H1 (cell line): ENCODE measurements at regions not wholly inside any gene's neighbourhood (a gene's known extent, or its start where the extent isn't known, plus 50 kb on each side); places are given as distances from the start of the nearest gene placed in this dataset.

ENCODE experiments used
- CTCF ChIA-PET: fragments of 300-600 bp; sonication (Branson Sonifier 250); formaldehyde crosslinking; loops from one replicate; lab custom pipeline; 2021; ENCODE audit not compliant: partially characterized antibody; lab: Charles Lee
- POLR2A ChIA-PET: fragments of 300-600 bp; sonication (Branson Sonifier 250); formaldehyde crosslinking; loops from one replicate; lab custom pipeline; 2021; ENCODE audit warnings: inconsistent platforms; ENCODE audit not compliant: partially characterized antibody; lab: Charles Lee
- DNase-seq, 2 experiments: peaks; one replicate each; pipeline versions ENCODE4 v3.0.0 to v3.0.0-alpha.2; 2010 to 2022; ENCODE audit warnings: low spot score in 2 of 2, low read depth in 1 of 2, mixed read lengths in 1 of 2
- FAIRE-seq: peaks from 2 replicates; lab custom pipeline; 2011; peaks lifted over from hg19 to GRCh38; lab: Jason Lieb, UNC
- H2AFZ ChIP-seq: 2 replicates; pipeline ENCODE4 v1.8.1; 2012; ENCODE audit warnings: low read length, inconsistent platforms
- H2AK5ac ChIP-seq: 2 replicates; pipeline ENCODE4 v1.6.1; 2013; ENCODE audit warnings: low read depth, low read length
- H2BK120ac ChIP-seq: replicated peaks from 2 replicates; pipeline ENCODE3; 2013; ENCODE audit warnings: low read depth, low read length, inconsistent platforms
- H2BK12ac ChIP-seq: 2 replicates; pipeline ENCODE4 v1.6.1; 2013; ENCODE audit warnings: low read depth, low read length
- H2BK15ac ChIP-seq: 2 replicates; pipeline ENCODE4 v1.6.1; 2013; ENCODE audit warnings: low read length
- H2BK20ac ChIP-seq: 2 replicates; pipeline ENCODE4 v1.6.1; 2013; ENCODE audit warnings: low read length
- H2BK5ac ChIP-seq: 2 replicates; pipeline ENCODE4 v1.6.1; 2013; ENCODE audit warnings: low read depth, low read length
- H3K14ac ChIP-seq: 2 replicates; pipeline ENCODE4 v1.6.1; 2013; ENCODE audit warnings: inconsistent platforms; ENCODE audit not compliant: insufficient read length
- H3K18ac ChIP-seq: 2 replicates; pipeline ENCODE4 v1.6.1; 2013; ENCODE audit warnings: low read length; ENCODE audit errors: extremely low read depth
- H3K23ac ChIP-seq: 2 replicates; pipeline ENCODE4 v1.6.1; 2013; ENCODE audit warnings: inconsistent platforms; ENCODE audit not compliant: insufficient read length
- H3K23me2 ChIP-seq: 2 replicates; pipeline ENCODE4 v1.6.1; 2013; ENCODE audit warnings: low read depth, low read length
- H3K27ac ChIP-seq: 2 replicates; pipeline ENCODE4 v1.6.1; 2011; ENCODE audit warnings: low read depth, low read length, inconsistent platforms
- H3K27me3 ChIP-seq, 4 experiments: replicated peaks in 1 of 4; 1 replicate in 1 of 4; 2 replicates in 3 of 4; pipeline versions ENCODE4 v1.6.1 to v1.8.1; 2011 to 2013; ENCODE audit warnings: low read length in 3 of 4, mild to moderate bottlenecking in 3 of 4, inconsistent platforms in 2 of 4, mixed read lengths in 2 of 4, moderate library complexity in 1 of 4; ENCODE audit not compliant: control insufficient read depth in 3 of 4, insufficient read depth in 3 of 4; ENCODE audit errors: extremely low read depth in 1 of 4
- H3K36me3 ChIP-seq, 4 experiments: 2 replicates each; pipeline versions ENCODE4 v1.6.1 to v1.8.1; 2011 to 2013; ENCODE audit warnings: mild to moderate bottlenecking in 4 of 4, low read length in 3 of 4, moderate library complexity in 2 of 4, control low read depth in 1 of 4, inconsistent platforms in 1 of 4; ENCODE audit not compliant: insufficient read depth in 4 of 4, control insufficient read depth in 2 of 4
- H3K4ac ChIP-seq: replicated peaks from 2 replicates; pipeline ENCODE3; 2013; ENCODE audit warnings: low read length, low read depth, mixed read lengths, inconsistent platforms; ENCODE audit not compliant: insufficient read length
- H3K4me1 ChIP-seq, 4 experiments: replicated peaks in 1 of 4; 1 replicate in 1 of 4; 2 replicates in 3 of 4; pipeline versions ENCODE4 v1.6.1 to v1.8.1; 2011 to 2013; ENCODE audit warnings: low read length in 3 of 4, inconsistent platforms in 2 of 4, mixed read lengths in 1 of 4; ENCODE audit not compliant: insufficient read depth in 4 of 4, control insufficient read depth in 3 of 4
- H3K4me2 ChIP-seq, 2 experiments: 2 replicates each; pipeline versions ENCODE4 v1.6.1 to v1.8.1; 2011 to 2013; ENCODE audit warnings: low read depth in 2 of 2, low read length in 2 of 2, control low read depth in 1 of 2, inconsistent platforms in 1 of 2, mild to moderate bottlenecking in 1 of 2; ENCODE audit not compliant: insufficient read depth in 1 of 2
- H3K4me3 ChIP-seq, 4 experiments: fragments of 200-600, 300-600 bp in 1 of 4; sonication (generic), shearing (Covaris generic), sonication (Bioruptor Twin) in 1 of 4; 2 replicates each; pipeline versions ENCODE4 v1.5.1 to v1.8.1; 2011 to 2016; ENCODE audit warnings: low read length in 4 of 4, low read depth in 3 of 4, control low read depth in 2 of 4, inconsistent platforms in 2 of 4, mild to moderate bottlenecking in 2 of 4, mixed read lengths in 1 of 4, moderate library complexity in 1 of 4; ENCODE audit not compliant: insufficient read depth in 2 of 4; ENCODE audit errors: extremely low read depth in 1 of 4
- H3K56ac ChIP-seq: replicated peaks from 2 replicates; pipeline ENCODE3; 2013; ENCODE audit warnings: low read depth, mild to moderate bottlenecking, mixed read lengths, low read length, inconsistent platforms; ENCODE audit not compliant: insufficient read length
- H3K79me1 ChIP-seq: 2 replicates; pipeline ENCODE4 v1.6.1; 2013; ENCODE audit warnings: low read depth, low read length, control low read depth
- H3K79me2 ChIP-seq, 2 experiments: 2 replicates each; pipeline versions ENCODE4 v1.6.1 to v1.8.1; 2012 to 2013; ENCODE audit warnings: low read length in 2 of 2, mild to moderate bottlenecking in 2 of 2, inconsistent platforms in 1 of 2; ENCODE audit not compliant: insufficient read depth in 2 of 2, control insufficient read depth in 1 of 2
- H3K9ac ChIP-seq, 4 experiments: replicated peaks in 1 of 4; 1 replicate in 1 of 4; 2 replicates in 3 of 4; pipeline versions ENCODE4 v1.6.1 to v1.8.1; 2011 to 2013; ENCODE audit warnings: low read depth in 3 of 4, low read length in 3 of 4, control low read depth in 2 of 4, mild to moderate bottlenecking in 2 of 4, moderate library complexity in 2 of 4, inconsistent platforms in 1 of 4; ENCODE audit errors: extremely low read depth in 1 of 4
- H3K9me3 ChIP-seq, 2 experiments: 2 replicates each; pipeline versions ENCODE4 v1.6.1 to v1.8.1; 2012 to 2013; ENCODE audit warnings: mild to moderate bottlenecking in 2 of 2, moderate library complexity in 2 of 2, control low read depth in 1 of 2, inconsistent platforms in 1 of 2, low read depth in 1 of 2, low read length in 1 of 2, mixed read lengths in 1 of 2; ENCODE audit not compliant: insufficient read depth in 2 of 2
- H4K20me1 ChIP-seq, 2 experiments: replicated peaks in 1 of 2; 2 replicates each; pipeline versions ENCODE3 to v1.8.1; 2011 to 2013; ENCODE audit warnings: inconsistent platforms in 2 of 2, low read length in 2 of 2, mild to moderate bottlenecking in 1 of 2; ENCODE audit not compliant: insufficient read depth in 2 of 2, control insufficient read depth in 1 of 2
- H4K5ac ChIP-seq: 2 replicates; pipeline ENCODE4 v1.6.1; 2013; ENCODE audit warnings: low read length, low read depth, mixed read lengths, inconsistent platforms; ENCODE audit not compliant: insufficient read length
- H4K8ac ChIP-seq: 2 replicates; pipeline ENCODE4 v1.8.0; 2013; ENCODE audit warnings: mild to moderate bottlenecking, moderate library complexity, low read length, inconsistent platforms; ENCODE audit not compliant: insufficient read depth; ENCODE audit errors: extremely low read depth
- H4K91ac ChIP-seq: replicated peaks from 2 replicates; pipeline ENCODE3; 2013; ENCODE audit warnings: low read length, mixed read lengths, inconsistent platforms; ENCODE audit not compliant: insufficient read length
- RAD21 ChIP-seq, 2 experiments: IDR thresholded peaks in 1 of 2; conservative IDR thresholded peaks in 1 of 2; 2 replicates each; pipeline ENCODE4 v1.6.1; 2011; ENCODE audit warnings: low read depth in 2 of 2, low read length in 2 of 2, improper control_type of control experiment in 1 of 2, inconsistent platforms in 1 of 2, mild to moderate bottlenecking in 1 of 2, moderate library complexity in 1 of 2
- WGBS, 2 experiments: shearing (Covaris generic) in 1 of 2; methylation state at CpG; one replicate each; pipeline versions ENCODE4 v1.1.6 to v1.1.7; 2013 to 2015; ENCODE audit warnings: low lambda C conversion rate in 2 of 2, mixed read lengths in 2 of 2, inconsistent platforms in 1 of 2, low coverage in 1 of 2, missing lambda C conversion rate in 1 of 2; ENCODE audit not compliant: insufficient replicate concordance in 2 of 2, insufficient coverage in 1 of 2, insufficient read length in 1 of 2; ENCODE audit errors: extremely low coverage in 1 of 2, missing lambda C conversion rate in 1 of 2; 5-methylcytosine and 5-hydroxymethylcytosine counted together
- TF ChIP-seq, protein P1 (sequence below), 3 experiments: IDR thresholded peaks; 1 replicate in 2 of 3; 2 replicates in 1 of 3; pipeline versions ENCODE4 v1.5.1 to v1.6.1; 2011; ENCODE audit warnings: low read length in 3 of 3, mild to moderate bottlenecking in 3 of 3, inconsistent platforms in 2 of 3, low read depth in 1 of 3, moderate library complexity in 1 of 3; ENCODE audit not compliant: insufficient read depth in 1 of 3; ENCODE audit errors: control extremely low read depth in 1 of 3
- TF ChIP-seq, protein P2 (sequence below): IDR thresholded peaks from 2 replicates; pipeline ENCODE4 v1.6.1; 2012; ENCODE audit warnings: low read length, inconsistent platforms

DNA sequence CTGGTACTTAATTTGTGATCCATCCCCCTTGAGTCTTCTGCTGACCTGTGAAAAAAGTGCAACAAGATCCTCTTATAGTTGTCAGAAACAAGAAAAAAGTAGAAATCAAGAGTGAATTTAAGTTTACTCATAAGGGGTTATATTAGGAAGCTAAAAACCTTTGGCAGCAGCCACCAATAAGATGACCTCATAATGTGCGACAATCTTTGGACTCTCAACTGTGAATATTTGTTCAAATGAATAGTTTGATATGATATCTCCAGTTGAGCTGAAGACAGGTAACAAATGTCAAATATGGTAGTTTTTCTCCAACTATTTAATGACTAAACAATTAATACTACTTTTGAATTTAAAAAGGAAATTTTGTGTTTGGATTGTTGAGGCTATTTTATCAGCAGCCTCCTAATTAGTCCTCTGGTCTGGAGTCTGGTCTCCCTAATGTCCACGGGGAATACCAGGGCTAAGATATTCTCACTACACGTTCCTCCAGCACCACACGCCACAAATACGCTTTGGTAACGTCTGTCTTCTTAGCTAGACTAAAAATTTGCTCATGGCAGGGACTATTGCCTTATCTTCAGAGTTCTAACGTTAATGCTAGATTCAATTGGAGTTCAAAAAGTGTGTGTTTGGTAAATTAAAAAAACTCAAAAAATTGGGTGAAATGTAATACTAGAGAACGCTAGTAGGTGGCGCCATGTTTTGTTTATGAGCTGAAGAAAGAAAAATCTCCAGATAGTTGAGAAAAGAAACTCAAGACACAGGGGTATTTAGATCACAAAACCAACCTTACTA is 51.0 kb upstream of the PDX1 start:
- no peak overlapping the region for H3K56ac ChIP-seq
- no peaks in the 10 kb centered on the region for H4K20me1 ChIP-seq
- no peak for DNase-seq
- no peaks in the 10 kb centered on the region for H3K4me1 ChIP-seq
- TF ChIP-seq, protein P1, sequence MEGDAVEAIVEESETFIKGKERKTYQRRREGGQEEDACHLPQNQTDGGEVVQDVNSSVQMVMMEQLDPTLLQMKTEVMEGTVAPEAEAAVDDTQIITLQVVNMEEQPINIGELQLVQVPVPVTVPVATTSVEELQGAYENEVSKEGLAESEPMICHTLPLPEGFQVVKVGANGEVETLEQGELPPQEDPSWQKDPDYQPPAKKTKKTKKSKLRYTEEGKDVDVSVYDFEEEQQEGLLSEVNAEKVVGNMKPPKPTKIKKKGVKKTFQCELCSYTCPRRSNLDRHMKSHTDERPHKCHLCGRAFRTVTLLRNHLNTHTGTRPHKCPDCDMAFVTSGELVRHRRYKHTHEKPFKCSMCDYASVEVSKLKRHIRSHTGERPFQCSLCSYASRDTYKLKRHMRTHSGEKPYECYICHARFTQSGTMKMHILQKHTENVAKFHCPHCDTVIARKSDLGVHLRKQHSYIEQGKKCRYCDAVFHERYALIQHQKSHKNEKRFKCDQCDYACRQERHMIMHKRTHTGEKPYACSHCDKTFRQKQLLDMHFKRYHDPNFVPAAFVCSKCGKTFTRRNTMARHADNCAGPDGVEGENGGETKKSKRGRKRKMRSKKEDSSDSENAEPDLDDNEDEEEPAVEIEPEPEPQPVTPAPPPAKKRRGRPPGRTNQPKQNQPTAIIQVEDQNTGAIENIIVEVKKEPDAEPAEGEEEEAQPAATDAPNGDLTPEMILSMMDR (IDR thresholded peaks at IDR 0.05; ENCODE audit: control extremely low read depth in 1 of 3, insufficient read depth in 1 of 3, low read depth in 1 of 3, low read length in 3 of 3): peak in 2 of 3 experiments; percentile 33 to 41; a peak in 2 of 4 replicates
- TF ChIP-seq RAD21 (IDR thresholded peaks at IDR 0.05 in 1 of 2, conservative IDR thresholded peaks at IDR 0.05 in 1 of 2; ENCODE audit: low read depth in 2 of 2, low read length in 2 of 2): peak; percentile 34 to 39; a peak in 3 of 4 replicates
- TF ChIP-seq, protein P2, sequence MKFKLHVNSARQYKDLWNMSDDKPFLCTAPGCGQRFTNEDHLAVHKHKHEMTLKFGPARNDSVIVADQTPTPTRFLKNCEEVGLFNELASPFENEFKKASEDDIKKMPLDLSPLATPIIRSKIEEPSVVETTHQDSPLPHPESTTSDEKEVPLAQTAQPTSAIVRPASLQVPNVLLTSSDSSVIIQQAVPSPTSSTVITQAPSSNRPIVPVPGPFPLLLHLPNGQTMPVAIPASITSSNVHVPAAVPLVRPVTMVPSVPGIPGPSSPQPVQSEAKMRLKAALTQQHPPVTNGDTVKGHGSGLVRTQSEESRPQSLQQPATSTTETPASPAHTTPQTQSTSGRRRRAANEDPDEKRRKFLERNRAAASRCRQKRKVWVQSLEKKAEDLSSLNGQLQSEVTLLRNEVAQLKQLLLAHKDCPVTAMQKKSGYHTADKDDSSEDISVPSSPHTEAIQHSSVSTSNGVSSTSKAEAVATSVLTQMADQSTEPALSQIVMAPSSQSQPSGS: no peak
- no peak overlapping the region for H3K4me3 ChIP-seq
- H3K23me2 ChIP-seq: no peaks in the 10 kb centered on the region
- ChIA-PET POLR2A (no interaction called here), CTCF (interaction anchor here (0.6 to 4.2 kb wide), 42 partner anchors 8 to 328 kb away, joined by 3 to 22 read pairs (median 4); partner anchors contain the start of gene PDX1)
- H3K79me1 ChIP-seq: no peaks in the 10 kb centered on the region
- H4K8ac ChIP-seq: no peak overlapping the region
- no peaks in the 10 kb centered on the region for H3K36me3 ChIP-seq
- H3K18ac ChIP-seq: no peak overlapping the region
- no peak overlapping the region for H3K4me2 ChIP-seq
- no peak overlapping the region for H3K27ac ChIP-seq
- 35% methylated on average over 9 of the region's 9 CpGs; no CpG with 5 or more reads in 1 of the 2 experiments for WGBS, 2 experiments
- H3K79me2 ChIP-seq: no peaks in the 10 kb centered on the region
- H2BK5ac ChIP-seq: no peak overlapping the region
- H3K27me3 ChIP-seq: no peaks in the 10 kb centered on the region; a peak in 1 of 7 replicates
- H2AFZ ChIP-seq: no peak overlapping the region
- no peak overlapping the region for H2BK12ac ChIP-seq
- no peak overlapping the region for H3K4ac ChIP-seq
- no peak overlapping the region for H2BK20ac ChIP-seq
- H3K23ac ChIP-seq: no peak overlapping the region
- H4K91ac ChIP-seq: no peak overlapping the region
- no peak overlapping the region for H2BK15ac ChIP-seq
- FAIRE-seq: no peak
- no peak overlapping the region for H4K5ac ChIP-seq
- H2BK120ac ChIP-seq: no peak overlapping the region
- H2AK5ac ChIP-seq: no peak overlapping the region
- no peaks in the 10 kb centered on the region for H3K9me3 ChIP-seq
- H3K9ac ChIP-seq: peak overlapping the region in 1 of 4 experiments; percentile 49; a peak in 1 of 7 replicates
- H3K14ac ChIP-seq: no peak overlapping the region
